IMR-90 (cell line): ENCODE measurements at regions not wholly inside any gene's neighbourhood (a gene's known extent, or its start where the extent isn't known, plus 50 kb on each side); places are given as distances from the start of the nearest gene placed in this dataset.

Source experiments
- ATAC-seq: fragments of 200-7000 bp; cut with Tn5 transposase; 2 replicates; pipeline ENCODE4 v1.9.1; 2020; ENCODE audit warnings: low read depth, mild to moderate bottlenecking, moderate library complexity
- BruUV-seq: library from RNA; stranded (reverse); fragments of 400-500 nt; replicated peaks from 2 replicates; lab custom pipeline; 2021; lab: Mats Ljungman, UMichigan
- CTCF ChIA-PET: fragments of 300-600 bp; formaldehyde crosslinking; extraction: SDS; loops from one replicate; lab custom pipeline; 2021; ENCODE audit warnings: antibody characterized with exemption; lab: Yijun Ruan, JAX
- POLR2A ChIA-PET: fragments of 300-600 bp; sonication (Branson Sonifier 250); formaldehyde crosslinking; loops from one replicate; lab custom pipeline; 2022; ENCODE audit warnings: antibody characterized with exemption; ENCODE audit not compliant: unreplicated experiment; lab: Charles Lee
- DNase-seq: peaks from one replicate; pipeline ENCODE4 v3.0.0; 2013
- H2AFZ ChIP-seq: replicated peaks from 2 replicates; pipeline ENCODE3; 2013; ENCODE audit warnings: low read length, mild to moderate bottlenecking; ENCODE audit not compliant: poor library complexity
- H2AK5ac ChIP-seq: 2 replicates; pipeline ENCODE4 v1.6.1; 2013; ENCODE audit warnings: low read depth, low read length, inconsistent platforms
- H2AK9ac ChIP-seq: replicated peaks from 2 replicates; pipeline ENCODE3; 2013; ENCODE audit warnings: mild to moderate bottlenecking, low read depth, low read length, moderate library complexity; ENCODE audit not compliant: poor library complexity
- H2BK120ac ChIP-seq: 2 replicates; pipeline ENCODE4 v1.6.1; 2013; ENCODE audit warnings: low read depth, low read length, inconsistent platforms
- H2BK15ac ChIP-seq: 3 replicates; pipeline ENCODE4 v1.6.1; 2013; ENCODE audit warnings: low read depth, low read length, inconsistent platforms
- H2BK20ac ChIP-seq: 2 replicates; pipeline ENCODE4 v1.6.1; 2013; ENCODE audit warnings: low read depth, mild to moderate bottlenecking, inconsistent platforms, low read length, moderate library complexity
- H2BK5ac ChIP-seq: 2 replicates; pipeline ENCODE4 v1.6.1; 2013; ENCODE audit warnings: mild to moderate bottlenecking, low read depth, low read length, inconsistent platforms; ENCODE audit not compliant: poor library complexity, severe bottlenecking
- H3K14ac ChIP-seq: replicated peaks from 2 replicates; pipeline ENCODE4 v1.6.1; 2013; ENCODE audit warnings: low read depth, low read length, inconsistent platforms
- H3K18ac ChIP-seq: 2 replicates; pipeline ENCODE4 v1.6.1; 2013; ENCODE audit warnings: low read depth, low read length, control low read depth
- H3K23ac ChIP-seq: 2 replicates; pipeline ENCODE4 v1.6.1; 2013; ENCODE audit warnings: low read depth, low read length, inconsistent platforms
- H3K27ac ChIP-seq: 2 replicates; pipeline ENCODE4 v1.5.1; 2013; ENCODE audit warnings: mild to moderate bottlenecking, control low read depth, low read length; ENCODE audit not compliant: insufficient read depth
- H3K27me3 ChIP-seq: 2 replicates; pipeline ENCODE4 v1.6.1; 2013; ENCODE audit warnings: low read length; ENCODE audit not compliant: control insufficient read depth, insufficient read depth
- H3K36me3 ChIP-seq: 2 replicates; pipeline ENCODE4 v1.6.1; 2013; ENCODE audit warnings: low read length, mixed read lengths; ENCODE audit not compliant: control insufficient read depth, insufficient read depth
- H3K4ac ChIP-seq: 2 replicates; pipeline ENCODE4 v1.6.1; 2013; ENCODE audit warnings: low read depth, low read length, inconsistent platforms
- H3K4me1 ChIP-seq: 2 replicates; pipeline ENCODE4 v1.6.1; 2013; ENCODE audit warnings: low read length, mixed read lengths; ENCODE audit not compliant: control insufficient read depth, insufficient read depth
- H3K4me2 ChIP-seq: 2 replicates; pipeline ENCODE4 v1.6.1; 2013; ENCODE audit warnings: low read depth, mild to moderate bottlenecking, control low read depth, low read length, moderate library complexity
- H3K4me3 ChIP-seq: 2 replicates; pipeline ENCODE4 v1.5.1; 2013; ENCODE audit warnings: low read depth, mild to moderate bottlenecking, control low read depth, low read length, moderate library complexity; ENCODE audit not compliant: insufficient read depth
- H3K56ac ChIP-seq: 2 replicates; pipeline ENCODE4 v1.6.1; 2013; ENCODE audit warnings: low read length, inconsistent platforms; ENCODE audit not compliant: insufficient read depth; ENCODE audit errors: extremely low read depth
- H3K79me1 ChIP-seq, 2 experiments: 2 replicates each; pipeline ENCODE4 v1.6.1; 2013; ENCODE audit warnings: low read length in 2 of 2, inconsistent platforms in 1 of 2, low read depth in 1 of 2
- H3K9ac ChIP-seq: 2 replicates; pipeline ENCODE4 v1.6.1; 2013; ENCODE audit warnings: low read depth, low read length, control low read depth
- H3K9me1 ChIP-seq: 2 replicates; pipeline ENCODE4 v1.6.1; 2013; ENCODE audit warnings: low read length, inconsistent platforms; ENCODE audit not compliant: insufficient read depth
- H3K9me3 ChIP-seq: 2 replicates; pipeline ENCODE4 v1.6.1; 2013; ENCODE audit warnings: low read length; ENCODE audit not compliant: control insufficient read depth, insufficient read depth
- H4K20me1 ChIP-seq: 2 replicates; pipeline ENCODE4 v1.6.1; 2013; ENCODE audit warnings: low read length, inconsistent platforms; ENCODE audit not compliant: insufficient read depth
- H4K5ac ChIP-seq: 2 replicates; pipeline ENCODE4 v1.6.1; 2013; ENCODE audit warnings: mild to moderate bottlenecking, low read depth, low read length, control low read depth
- H4K8ac ChIP-seq, 2 experiments: 2 replicates each; pipeline ENCODE4 v1.6.1; 2013; ENCODE audit warnings: low read depth in 2 of 2, low read length in 2 of 2, control low read depth in 1 of 2, inconsistent platforms in 1 of 2
- H4K91ac ChIP-seq: 2 replicates; pipeline ENCODE4 v1.6.1; 2013; ENCODE audit warnings: low read depth, low read length, inconsistent platforms; ENCODE audit not compliant: insufficient read depth
- BHLHE40 ChIP-seq: fragments of 150-350 bp; IDR thresholded peaks from 2 replicates; pipeline ENCODE4 v1.6.1; 2016; ENCODE audit warnings: mild to moderate bottlenecking, low read depth, low read length
- FOS ChIP-seq: fragments of 150-350 bp; IDR thresholded peaks from 2 replicates; pipeline ENCODE4 v1.6.1; 2016; ENCODE audit warnings: low read depth, low read length
- MAZ ChIP-seq: IDR thresholded peaks from 2 replicates; pipeline ENCODE4 v1.6.1; 2012; ENCODE audit warnings: low read depth, mild to moderate bottlenecking, low read length, improper control_type of control experiment, moderate library complexity, borderline replicate concordance
- MXI1 ChIP-seq: IDR thresholded peaks from 2 replicates; pipeline ENCODE4 v1.6.1; 2012; ENCODE audit warnings: low read depth, mild to moderate bottlenecking, low read length, moderate library complexity, borderline replicate concordance
- NFE2L2 ChIP-seq: fragments of 150-350 bp; IDR thresholded peaks from 2 replicates; pipeline ENCODE4 v1.6.1; 2016; ENCODE audit warnings: low read depth, mild to moderate bottlenecking, low read length
- RAD21 ChIP-seq: IDR thresholded peaks from 2 replicates; pipeline ENCODE4 v1.6.1; 2012; ENCODE audit warnings: low read length, improper control_type of control experiment
- RCOR1 ChIP-seq: IDR thresholded peaks from 2 replicates; pipeline ENCODE4 v1.6.1; 2012; ENCODE audit warnings: mild to moderate bottlenecking, low read length, improper control_type of control experiment; ENCODE audit not compliant: insufficient replicate concordance
- RFX5 ChIP-seq: IDR thresholded peaks from 2 replicates; pipeline ENCODE4 v1.8.0; 2012; ENCODE audit warnings: low read depth, mild to moderate bottlenecking, low read length, moderate library complexity
- SMC3 ChIP-seq: fragments of 150-350 bp; IDR thresholded peaks from 2 replicates; pipeline ENCODE4 v1.6.1; 2016; ENCODE audit warnings: low read depth, mild to moderate bottlenecking, antibody characterized with exemption, low read length, moderate library complexity
- USF2 ChIP-seq: fragments of 150-350 bp; IDR thresholded peaks from 2 replicates; pipeline ENCODE4 v1.6.1; 2017; ENCODE audit warnings: mild to moderate bottlenecking, antibody characterized with exemption, low read length, low read depth
- WGBS, 2 experiments: methylation state at CpG; one replicate each; pipeline versions ENCODE4 v1.1.5 to v1.1.7; 2013; ENCODE audit warnings: missing lambda C conversion rate in 2 of 2; ENCODE audit not compliant: insufficient read length in 1 of 2; ENCODE audit errors: extremely low coverage in 2 of 2; 5-methylcytosine and 5-hydroxymethylcytosine counted together
- dilution Hi-C: fragments of 300-500 bp; cut with HindIII; formaldehyde crosslinking; loops from one replicate; pipeline ENCODE4 v1.14.3; 2018; ENCODE audit warnings: low sequenced_read_pairs; ENCODE audit not compliant: unreplicated experiment
- in situ Hi-C: fragments of 300-500 bp; cut with MboI; formaldehyde crosslinking; loops from 3 replicates; pipeline ENCODE4 v1.14.3; 2019; ENCODE audit warnings: low sequenced_read_pairs, inconsistent platforms, mixed read lengths
- intact Hi-C: fragments of 100-400 bp; cut with micrococcal nuclease; formaldehyde crosslinking; loops from 2 replicates; pipeline ENCODE4 v1.10.0; 2022
- TF ChIP-seq, protein P1 (sequence below): conservative IDR thresholded peaks from 2 replicates; pipeline ENCODE4 v1.5.1; 2012; ENCODE audit warnings: mild to moderate bottlenecking, low read depth, low read length, improper control_type of control experiment
- TF ChIP-seq, protein P2 (sequence below): fragments of 150-350 bp; IDR thresholded peaks from 2 replicates; pipeline ENCODE4 v1.6.1; 2016; ENCODE audit warnings: low read depth, mild to moderate bottlenecking, low read length, moderate library complexity, borderline replicate concordance

GRCh38 chr11:116515664-116516184, 257.1 kb downstream of the BUD13 start:
- WGBS, 2 experiments: 30% methylated on average over 2 of the region's 7 CpGs; no CpG with 5 or more reads in 1 of the 2 experiments
- in situ Hi-C loops: no loop called here
- H2BK15ac ChIP-seq: no peak overlapping the region

More at GRCh38 chr11:116515664-116516184, 257.1 kb downstream of the BUD13 start:
- Histone ChIP-seq H2BK20ac (no peak overlapping the region), H2AFZ (no peak overlapping the region), H3K9me3 (no peaks in the 10 kb centered on the region), H3K9ac (no peak overlapping the region), H3K56ac (no peak overlapping the region), H3K9me1 (no peaks in the 10 kb centered on the region), H3K4me3 (no peak overlapping the region), H2BK5ac (no peak overlapping the region), H2AK9ac (no peak overlapping the region), H3K4ac (no peak overlapping the region), H3K18ac (no peak overlapping the region), H3K79me1 (no peaks in the 10 kb centered on the region), H2AK5ac (no peak overlapping the region), H4K91ac (no peak overlapping the region), H2BK120ac (no peak overlapping the region), H4K5ac (no peak overlapping the region), H3K4me2 (no peak overlapping the region), H4K20me1 (no peaks in the 10 kb centered on the region), H3K27ac (no peak overlapping the region), H4K8ac (no peak overlapping the region), H3K4me1 (no peaks in the 10 kb centered on the region), H3K27me3 (no peaks in the 10 kb centered on the region), H3K14ac (no peak overlapping the region), H3K23ac (no peak overlapping the region), H3K36me3 (no peaks in the 10 kb centered on the region)
- ChIA-PET CTCF (no interaction called here), POLR2A (interaction anchor here (0.5 kb wide), 1 partner anchor 256 kb away, joined by 3 read pairs; no protein-coding TSS in a partner anchor)
- intact Hi-C loops (no loop called here), dilution Hi-C loops (no loop called here)
- no peak for DNase-seq
- TF ChIP-seq FOS: no peak
- TF ChIP-seq, protein P1, sequence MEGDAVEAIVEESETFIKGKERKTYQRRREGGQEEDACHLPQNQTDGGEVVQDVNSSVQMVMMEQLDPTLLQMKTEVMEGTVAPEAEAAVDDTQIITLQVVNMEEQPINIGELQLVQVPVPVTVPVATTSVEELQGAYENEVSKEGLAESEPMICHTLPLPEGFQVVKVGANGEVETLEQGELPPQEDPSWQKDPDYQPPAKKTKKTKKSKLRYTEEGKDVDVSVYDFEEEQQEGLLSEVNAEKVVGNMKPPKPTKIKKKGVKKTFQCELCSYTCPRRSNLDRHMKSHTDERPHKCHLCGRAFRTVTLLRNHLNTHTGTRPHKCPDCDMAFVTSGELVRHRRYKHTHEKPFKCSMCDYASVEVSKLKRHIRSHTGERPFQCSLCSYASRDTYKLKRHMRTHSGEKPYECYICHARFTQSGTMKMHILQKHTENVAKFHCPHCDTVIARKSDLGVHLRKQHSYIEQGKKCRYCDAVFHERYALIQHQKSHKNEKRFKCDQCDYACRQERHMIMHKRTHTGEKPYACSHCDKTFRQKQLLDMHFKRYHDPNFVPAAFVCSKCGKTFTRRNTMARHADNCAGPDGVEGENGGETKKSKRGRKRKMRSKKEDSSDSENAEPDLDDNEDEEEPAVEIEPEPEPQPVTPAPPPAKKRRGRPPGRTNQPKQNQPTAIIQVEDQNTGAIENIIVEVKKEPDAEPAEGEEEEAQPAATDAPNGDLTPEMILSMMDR: no peak
- TF ChIP-seq BHLHE40: no peak
- TF ChIP-seq SMC3: no peak
- TF ChIP-seq USF2: no peak
- no peak for TF ChIP-seq MXI1
- TF ChIP-seq NFE2L2: no peak
- TF ChIP-seq MAZ: no peak
- no peak for TF ChIP-seq RCOR1
- no peak for TF ChIP-seq RFX5
- no peak for TF ChIP-seq RAD21
- TF ChIP-seq, protein P2, sequence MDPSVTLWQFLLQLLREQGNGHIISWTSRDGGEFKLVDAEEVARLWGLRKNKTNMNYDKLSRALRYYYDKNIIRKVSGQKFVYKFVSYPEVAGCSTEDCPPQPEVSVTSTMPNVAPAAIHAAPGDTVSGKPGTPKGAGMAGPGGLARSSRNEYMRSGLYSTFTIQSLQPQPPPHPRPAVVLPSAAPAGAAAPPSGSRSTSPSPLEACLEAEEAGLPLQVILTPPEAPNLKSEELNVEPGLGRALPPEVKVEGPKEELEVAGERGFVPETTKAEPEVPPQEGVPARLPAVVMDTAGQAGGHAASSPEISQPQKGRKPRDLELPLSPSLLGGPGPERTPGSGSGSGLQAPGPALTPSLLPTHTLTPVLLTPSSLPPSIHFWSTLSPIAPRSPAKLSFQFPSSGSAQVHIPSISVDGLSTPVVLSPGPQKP: no peak
- BruUV-seq: no TSS peak
- no peak for ATAC-seq
